Left lung (tissue), 4 donors: ENCODE measurements at regions not wholly inside any gene's neighbourhood (a gene's known extent, or its start where the extent isn't known, plus 50 kb on each side); places are given as distances from the start of the nearest gene placed in this dataset.

Experiments
- ATAC-seq: fragments of 200-7000 bp; cut with Tn5 transposase; one replicate; pipeline ENCODE4 v1.9.1; 2020; ENCODE audit warnings: moderate library complexity
- DNase-seq, 4 donors: peaks; one replicate each; pipeline ENCODE4 v3.0.0-alpha.2; 2013 to 2020
- H3K27ac ChIP-seq, 2 donors: fragments of 200-600 bp; sonication (generic) in 1 of 2; one replicate each; pipeline versions ENCODE4 v1.5.0 to v1.8.0; 2020 to 2021
- H3K27me3 ChIP-seq, 2 donors: fragments of 200-600 bp; sonication (generic) in 1 of 2; one replicate each; pipeline versions ENCODE4 v1.5.0 to v1.8.0; 2020 to 2021
- H3K36me3 ChIP-seq, 2 donors: fragments of 200-600 bp; sonication (generic) in 1 of 2; one replicate each; pipeline versions ENCODE4 v1.5.0 to v1.8.0; 2020 to 2021
- H3K4me1 ChIP-seq, 2 donors: fragments of 200-600 bp; one replicate each; pipeline ENCODE4 v1.8.0; 2021
- H3K4me3 ChIP-seq, 2 donors: fragments of 200-600 bp; sonication (generic) in 1 of 2; one replicate each; pipeline versions ENCODE4 v1.5.0 to v1.8.0; 2020 to 2021; ENCODE audit warnings: mild to moderate bottlenecking in 1 of 2
- H3K9me3 ChIP-seq, 2 donors: fragments of 200-600 bp; sonication (generic) in 1 of 2; one replicate each; pipeline versions ENCODE4 v1.5.0 to v1.8.0; 2020 to 2021
- intact Hi-C, 2 donors: fragments of 100-400 bp; cut with DNase I; formaldehyde crosslinking; loops; one replicate each; pipeline versions ENCODE4 v1.11.2 to v1.14.2; 2022
- TF ChIP-seq, protein P1 (sequence below), 2 donors: fragments of 200-600 bp; sonication (generic) in 1 of 2; IDR thresholded peaks; one replicate each; pipeline versions ENCODE4 v1.5.0 to v1.8.0; 2021; ENCODE audit warnings: antibody characterized with exemption in 2 of 2
- donor health status: DM: no; HTN: yes; CAD: no.
- donor health status: DM: no; HTN: no; CAD: no.

DNA sequence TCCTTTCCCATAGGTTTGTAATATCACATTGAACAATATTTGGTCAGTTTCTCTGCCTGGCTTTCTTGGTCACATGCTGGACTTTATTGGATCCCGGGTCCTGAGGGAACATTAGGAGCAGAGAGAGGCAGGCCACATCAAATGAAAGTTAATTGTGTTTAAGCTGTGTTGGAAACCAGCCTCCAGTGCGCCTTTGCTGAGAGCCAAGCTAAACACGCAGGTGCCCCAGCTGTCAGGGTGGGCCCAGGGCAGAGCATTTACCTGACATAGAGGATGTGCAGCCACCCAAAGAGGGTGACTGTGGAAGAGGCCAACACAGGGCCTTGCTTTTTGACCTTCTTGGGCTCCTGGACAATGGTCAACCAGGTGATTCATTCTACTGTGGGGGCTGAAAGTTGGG is 149.3 kb downstream of the EBLN2 start:
- Histone ChIP-seq H3K9me3 (peaks cover 0 to 4% of the 10 kb centered on the region in 2 donors), H3K36me3 (no peaks in the 10 kb centered on the region), H3K4me3 (no peak overlapping the region), H3K27me3 (no peaks in the 10 kb centered on the region), H3K4me1 (peaks cover 0 to 3% of the 10 kb centered on the region in 2 donors), H3K27ac (no peak overlapping the region)
- ATAC-seq (no peak), DNase-seq (no peak)
- TF ChIP-seq, protein P1, sequence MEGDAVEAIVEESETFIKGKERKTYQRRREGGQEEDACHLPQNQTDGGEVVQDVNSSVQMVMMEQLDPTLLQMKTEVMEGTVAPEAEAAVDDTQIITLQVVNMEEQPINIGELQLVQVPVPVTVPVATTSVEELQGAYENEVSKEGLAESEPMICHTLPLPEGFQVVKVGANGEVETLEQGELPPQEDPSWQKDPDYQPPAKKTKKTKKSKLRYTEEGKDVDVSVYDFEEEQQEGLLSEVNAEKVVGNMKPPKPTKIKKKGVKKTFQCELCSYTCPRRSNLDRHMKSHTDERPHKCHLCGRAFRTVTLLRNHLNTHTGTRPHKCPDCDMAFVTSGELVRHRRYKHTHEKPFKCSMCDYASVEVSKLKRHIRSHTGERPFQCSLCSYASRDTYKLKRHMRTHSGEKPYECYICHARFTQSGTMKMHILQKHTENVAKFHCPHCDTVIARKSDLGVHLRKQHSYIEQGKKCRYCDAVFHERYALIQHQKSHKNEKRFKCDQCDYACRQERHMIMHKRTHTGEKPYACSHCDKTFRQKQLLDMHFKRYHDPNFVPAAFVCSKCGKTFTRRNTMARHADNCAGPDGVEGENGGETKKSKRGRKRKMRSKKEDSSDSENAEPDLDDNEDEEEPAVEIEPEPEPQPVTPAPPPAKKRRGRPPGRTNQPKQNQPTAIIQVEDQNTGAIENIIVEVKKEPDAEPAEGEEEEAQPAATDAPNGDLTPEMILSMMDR (IDR thresholded peaks at IDR 0.05), result no peak
- intact Hi-C loops, result no loop called here

DNA sequence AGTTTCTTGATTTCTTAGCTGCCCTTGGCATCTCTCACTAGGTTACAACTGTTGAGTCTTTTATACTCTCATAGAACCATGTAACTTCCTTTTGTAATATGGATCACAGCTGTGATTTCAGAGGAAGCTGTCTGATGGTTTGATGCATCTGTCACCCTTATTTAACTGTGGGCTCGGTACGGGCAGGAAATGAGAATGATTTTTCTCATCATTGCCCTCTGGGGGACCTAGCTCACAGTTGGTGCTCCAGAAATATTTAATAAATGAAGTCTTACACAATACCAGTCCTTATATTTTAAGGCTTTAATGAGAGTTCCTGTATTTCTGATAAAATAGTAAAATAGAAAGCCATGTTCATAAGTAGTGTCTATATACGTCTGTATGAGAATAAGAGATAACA is 151.2 kb downstream of the EBLN2 start:
- no peak for ATAC-seq
- TF ChIP-seq, protein P1 (IDR thresholded peaks at IDR 0.05), result no peak
- H3K9me3 ChIP-seq, result peaks cover 0 to 4% of the 10 kb centered on the region in 2 donors

GRCh38 chr3:73213896-73214295 is 152.4 kb downstream of the EBLN2 start:
- Histone ChIP-seq H3K27ac (no peak overlapping the region), H3K4me3 (no peak overlapping the region), H3K36me3 (no peaks in the 10 kb centered on the region), H3K4me1 (peaks cover 0 to 3% of the 10 kb centered on the region in 2 donors), H3K9me3 (peaks cover 0 to 4% of the 10 kb centered on the region in 2 donors), H3K27me3 (no peaks in the 10 kb centered on the region)
- intact Hi-C loops, result no loop called here
- ATAC-seq, result no peak
- TF ChIP-seq, protein P1 (IDR thresholded peaks at IDR 0.05), result no peak
- DNase-seq, result no peak

More for the DNA sequence above, 151.2 kb downstream of the EBLN2 start:
- H3K4me1 ChIP-seq, result peaks cover 0 to 3% of the 10 kb centered on the region in 2 donors
- H3K4me3 ChIP-seq, result no peak overlapping the region
- H3K36me3 ChIP-seq, result no peaks in the 10 kb centered on the region
- DNase-seq, result no peak
- H3K27ac ChIP-seq, result no peak overlapping the region
- H3K27me3 ChIP-seq, result no peaks in the 10 kb centered on the region
- intact Hi-C loops, result no loop called here

DNA sequence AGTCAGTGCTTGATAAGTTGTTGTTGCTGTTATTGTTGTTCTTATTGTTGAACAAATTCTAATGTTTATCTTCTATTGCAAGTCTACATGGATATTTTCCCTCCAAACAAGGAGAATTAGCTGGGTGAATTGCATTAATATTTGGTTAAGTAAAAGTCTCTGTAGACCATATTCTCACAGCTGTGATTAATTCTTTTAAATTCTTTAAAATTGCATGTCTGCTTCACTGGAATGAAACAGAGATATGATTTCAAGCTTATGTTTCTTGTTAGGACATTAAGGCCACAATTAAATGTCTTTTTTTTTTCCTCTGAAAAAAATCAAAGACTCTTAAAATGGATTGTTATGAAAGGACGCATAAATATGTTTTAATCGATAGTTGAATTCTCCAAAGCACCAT is 153.4 kb downstream of the EBLN2 start:
- DNase-seq, result no peak
- ATAC-seq, result no peak
- Histone ChIP-seq H3K9me3 (peaks cover 0 to 4% of the 10 kb centered on the region in 2 donors), H3K4me3 (no peak overlapping the region), H3K27ac (no peak overlapping the region), H3K4me1 (peaks cover 0 to 3% of the 10 kb centered on the region in 2 donors), H3K36me3 (no peaks in the 10 kb centered on the region), H3K27me3 (no peaks in the 10 kb centered on the region)
- intact Hi-C loops, result no loop called here
- TF ChIP-seq, protein P1 (IDR thresholded peaks at IDR 0.05), result no peak

DNA sequence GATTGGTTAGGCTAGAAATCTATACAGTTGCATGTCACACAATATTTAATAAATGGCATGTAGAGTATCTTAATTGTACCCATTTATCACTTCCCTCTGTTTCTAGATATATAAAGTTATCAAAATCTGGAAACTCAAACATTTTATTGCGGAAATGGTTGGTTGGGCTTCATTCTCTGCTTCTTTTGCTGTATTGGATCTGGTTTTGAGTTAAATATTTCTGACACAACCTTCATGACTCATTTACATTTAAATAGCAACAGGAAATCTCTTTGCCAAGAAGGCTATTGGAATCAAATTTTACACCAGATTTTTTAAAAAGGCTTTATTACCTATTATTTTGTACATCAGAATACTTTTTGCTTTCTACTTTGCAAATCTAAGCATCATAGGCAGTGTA is 153.8 kb downstream of the EBLN2 start:
- ATAC-seq, result no peak
- intact Hi-C loops, result no loop called here
- TF ChIP-seq, protein P1 (IDR thresholded peaks at IDR 0.05), result no peak

More for the DNA sequence above, 153.8 kb downstream of the EBLN2 start:
- Histone ChIP-seq H3K4me1 (peaks cover 0 to 3% of the 10 kb centered on the region in 2 donors), H3K27me3 (no peaks in the 10 kb centered on the region), H3K27ac (no peak overlapping the region), H3K9me3 (peaks cover 0 to 4% of the 10 kb centered on the region in 2 donors), H3K36me3 (no peaks in the 10 kb centered on the region), H3K4me3 (no peak overlapping the region)
- DNase-seq, result no peak
